Fibroblast of pulmonary artery (primary cell): ENCODE measurements at regions not wholly inside any gene's neighbourhood (a gene's known extent, or its start where the extent isn't known, plus 50 kb on each side); places are given as distances from the start of the nearest gene placed in this dataset.

Experiments
- DNase-seq: peaks from one replicate; pipeline ENCODE4 v3.0.0-alpha.2; 2010; ENCODE audit warnings: low read depth
- H3K4me3 ChIP-seq: replicated peaks from 2 replicates; pipeline ENCODE4 v1.5.1; 2011; ENCODE audit warnings: low read depth, mild to moderate bottlenecking, control low read depth, low read length, moderate library complexity
- CTCF ChIP-seq: IDR thresholded peaks from 2 replicates; pipeline ENCODE4 v1.5.1; 2011; ENCODE audit warnings: mild to moderate bottlenecking, control low read depth, low read length, inconsistent platforms; ENCODE audit errors: missing control alignments

- DNase-seq, result peak; percentile 35
- TF ChIP-seq CTCF, result no peak
- no peak overlapping the region for H3K4me3 ChIP-seq
Measured at GRCh38 chr2:122627388-122627787, 871.9 kb downstream of the TSN start.

- TF ChIP-seq CTCF, result no peak
- peak; percentile 92 for DNase-seq
- no peak overlapping the region for H3K4me3 ChIP-seq
Measured at GRCh38 chr2:122634256-122634655, 878.8 kb downstream of the TSN start.

GRCh38 chr2:122634920-122635319 lies 879.5 kb downstream of the TSN start:
- TF ChIP-seq CTCF, result no peak

GRCh38 chr2:122635686-122636085 lies 880.2 kb downstream of the TSN start:
- peak; percentile 3 for DNase-seq
- TF ChIP-seq CTCF, result no peak
- H3K4me3 ChIP-seq, result no peak overlapping the region

More at GRCh38 chr2:122634920-122635319, 879.5 kb downstream of the TSN start:
- H3K4me3 ChIP-seq, result no peak overlapping the region
- DNase-seq, result no peak

GRCh38 chr2:122636097-122636496 lies 880.6 kb downstream of the TSN start:
- no peak for TF ChIP-seq CTCF
- peak; percentile 37 for DNase-seq
- H3K4me3 ChIP-seq, result no peak overlapping the region

- DNase-seq, result no peak
- TF ChIP-seq CTCF, result no peak
- no peak overlapping the region for H3K4me3 ChIP-seq
Measured at GRCh38 chr2:122639176-122639575, 883.7 kb downstream of the TSN start.

- no peak for TF ChIP-seq CTCF
- no peak for DNase-seq
- no peak overlapping the region for H3K4me3 ChIP-seq
Measured at GRCh38 chr2:122639711-122640110, 884.3 kb downstream of the TSN start.
